Caki2 (cell line): ENCODE measurements at regions not wholly inside any gene's neighbourhood (a gene's known extent, or its start where the extent isn't known, plus 50 kb on each side); places are given as distances from the start of the nearest gene placed in this dataset.
"Not testable (repeated sequence)": the region's sequence is repeated elsewhere in the genome, so short reads cannot be mapped to it uniquely, and the experiment has no call there.

ENCODE experiments used
- DNase-seq: peaks from one replicate; pipeline ENCODE4 v3.0.0-alpha.2; 2015; ENCODE audit warnings: low read depth
- in situ Hi-C: cut with HindIII; loops from 2 replicates; pipeline ENCODE4 v1.10.0; 2016; ENCODE audit warnings: low sequenced_read_pairs, low pct_unique_long_range_greater_than_20kb, mixed read lengths

GRCh38 chr4:64883087-64883807, 474.0 kb upstream of the TECRL start:
- no peak for DNase-seq
- in situ Hi-C loops, result no loop called here

DNA sequence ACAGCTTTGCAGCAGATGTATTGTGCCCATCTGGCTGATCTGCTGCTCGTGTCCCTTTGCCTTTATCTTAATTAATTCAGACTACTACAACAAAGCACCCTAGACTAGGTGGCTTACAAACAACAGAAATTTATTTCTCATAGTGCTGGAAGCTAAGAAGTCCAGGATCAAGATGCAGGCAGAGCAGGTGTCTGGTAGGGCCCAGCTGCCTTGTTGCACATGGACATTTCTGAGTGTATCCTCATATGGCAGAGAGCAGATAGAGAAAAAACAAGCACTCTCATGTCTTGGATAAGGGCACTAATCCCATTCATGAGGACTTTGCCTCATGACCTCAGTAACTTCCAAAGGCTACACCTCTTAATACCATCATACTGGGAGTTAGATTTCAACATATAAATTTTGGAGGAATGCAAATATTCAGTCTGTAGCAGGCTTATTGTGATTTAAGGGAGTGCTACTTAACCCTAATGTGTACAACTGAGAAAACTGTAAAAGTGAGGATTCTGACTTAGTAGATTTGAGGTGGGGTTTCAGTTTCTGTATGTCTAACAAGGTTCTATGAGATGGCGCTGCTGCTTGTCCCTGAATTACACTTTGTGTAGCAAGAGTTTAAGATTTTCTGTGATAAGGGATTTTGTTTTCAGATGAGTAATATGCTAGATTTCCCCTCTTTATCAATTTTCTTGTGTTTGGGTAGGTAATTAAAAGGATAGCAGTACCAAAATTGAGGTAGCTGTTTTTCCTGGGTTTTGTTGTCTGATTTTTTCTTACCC, 473.2 kb upstream of the TECRL start:
- in situ Hi-C loops, result no loop called here

GRCh38 chr4:64880557-64880956, 471.3 kb upstream of the TECRL start:
- in situ Hi-C loops, result no loop called here
- DNase-seq, result no peak

More for the DNA sequence above, 473.2 kb upstream of the TECRL start:
- DNase-seq, result no peak

- in situ Hi-C loops, result no loop called here
- no peak for DNase-seq
These were observed 466.8 kb upstream of the TECRL start for GRCh38 chr4:64876021-64876420.

- in situ Hi-C loops, result no loop called here
- no peak for DNase-seq
These were observed 461.3 kb upstream of the TECRL start for GRCh38 chr4:64870558-64870957.

- no peak for DNase-seq
These were observed 448.6 kb upstream of the TECRL start for GRCh38 chr4:64857815-64858214.

GRCh38 chr4:64857198-64857597, 447.9 kb upstream of the TECRL start:
- DNase-seq, result no peak
- in situ Hi-C loops, result no loop called here

More at GRCh38 chr4:64857815-64858214, 448.6 kb upstream of the TECRL start:
- in situ Hi-C loops, result no loop called here

DNA sequence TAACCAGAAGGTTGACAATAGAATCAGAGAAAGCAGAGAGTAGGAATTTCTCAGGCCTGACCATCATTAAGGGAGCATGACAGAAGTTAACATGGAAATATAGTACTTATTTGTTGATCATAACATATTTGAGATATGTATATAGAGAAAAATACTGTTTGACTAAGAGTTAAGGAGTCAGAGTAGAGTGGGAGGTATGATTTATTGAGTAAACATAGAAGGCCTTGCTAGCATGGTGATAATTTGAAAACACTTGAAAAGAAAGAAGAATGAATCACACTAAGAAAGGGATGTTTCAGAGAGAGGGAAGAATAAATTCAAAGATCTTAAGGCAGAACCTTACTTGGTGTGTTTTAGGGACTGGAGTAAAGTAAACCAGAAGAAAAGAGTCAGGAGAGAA, 437.2 kb upstream of the TECRL start:
- no peak for DNase-seq
- in situ Hi-C loops, result no loop called here

- no peak for DNase-seq
- in situ Hi-C loops, result no loop called here
These were observed 420.5 kb upstream of the TECRL start for GRCh38 chr4:64829749-64830148.

- no peak for DNase-seq
- in situ Hi-C loops, result no loop called here
These were observed 415.3 kb upstream of the TECRL start for GRCh38 chr4:64824591-64824990.

- in situ Hi-C loops, result no loop called here
- no peak for DNase-seq
These were observed 413.2 kb upstream of the TECRL start for GRCh38 chr4:64822405-64822804.

DNA sequence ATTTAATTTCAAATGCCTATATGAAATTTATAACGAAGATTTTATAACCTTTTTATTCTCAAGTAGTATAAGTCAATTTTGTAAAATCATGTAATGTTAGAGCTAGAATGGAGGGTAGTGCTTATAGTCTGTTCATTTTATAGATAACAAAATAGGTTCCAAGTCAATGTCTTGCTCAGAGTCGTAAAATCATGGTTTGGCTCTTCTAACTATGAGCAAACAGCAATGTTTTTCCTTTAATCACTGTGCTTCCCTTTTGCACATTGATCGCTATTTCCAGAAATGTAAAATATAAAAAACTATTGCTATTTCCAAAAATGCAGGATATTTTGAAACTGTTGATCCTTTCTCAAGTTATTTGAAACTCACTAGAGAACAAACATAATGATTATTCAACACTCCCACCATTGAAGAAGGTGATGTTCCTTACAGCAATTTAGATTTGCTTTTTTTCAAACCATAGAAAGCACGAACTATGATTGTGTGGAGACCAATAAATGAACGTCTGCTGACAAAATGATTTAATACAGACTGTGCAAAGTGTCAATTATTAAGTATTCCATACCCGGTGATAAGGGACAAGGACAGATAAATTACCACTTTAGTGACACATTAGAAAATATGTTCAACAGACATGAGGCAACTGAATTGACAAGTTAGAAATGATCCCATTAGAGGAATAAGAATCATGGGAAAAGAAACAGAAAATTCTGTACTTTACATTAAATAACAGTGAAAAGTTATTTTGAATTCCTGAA, 412.1 kb upstream of the TECRL start:
- no peak for DNase-seq
- in situ Hi-C loops, result no loop called here

DNA sequence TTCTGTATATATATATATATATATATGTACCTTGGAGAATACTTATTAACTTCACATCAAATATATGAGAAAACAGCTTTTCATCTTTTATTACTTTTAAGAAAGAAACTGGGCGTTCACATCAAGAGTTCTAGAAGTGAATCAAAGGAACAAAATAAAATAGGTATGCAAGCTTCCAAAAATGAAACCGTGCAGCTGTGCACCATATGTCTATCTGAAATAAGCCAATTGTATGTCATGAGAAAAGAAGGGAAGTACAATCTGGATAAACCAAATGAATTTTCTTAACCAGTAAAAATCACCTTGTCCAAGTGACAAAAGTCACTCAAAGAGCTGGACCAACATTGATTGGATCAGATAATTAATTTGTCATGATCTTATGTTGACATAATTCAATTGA, 405.4 kb upstream of the TECRL start:
- no peak for DNase-seq
- in situ Hi-C loops, result no loop called here

GRCh38 chr4:64807821-64808220, 398.6 kb upstream of the TECRL start:
- in situ Hi-C loops, result no loop called here
- DNase-seq, result no peak

DNA sequence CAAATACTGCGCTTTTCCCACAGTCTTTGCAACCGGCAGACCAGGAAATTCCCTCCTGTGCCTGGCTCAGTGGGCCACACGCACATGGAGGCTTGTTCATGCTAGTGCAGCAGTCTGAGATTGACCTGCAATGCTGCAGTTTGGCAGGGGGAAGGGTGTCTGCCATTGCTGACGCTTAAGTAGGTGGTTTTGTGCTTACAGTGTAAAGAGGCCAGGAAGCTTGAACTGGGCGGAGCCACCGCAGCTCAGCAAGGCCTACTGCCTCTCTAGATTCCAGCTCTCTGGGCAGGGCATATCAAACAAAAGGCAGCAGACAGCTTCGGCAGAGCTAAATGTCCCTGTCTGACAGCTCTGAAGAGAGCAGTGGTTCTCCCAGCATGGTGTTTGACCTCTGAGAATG, 390.5 kb upstream of the TECRL start:
- in situ Hi-C loops, result no loop called here
- no peak for DNase-seq

DNA sequence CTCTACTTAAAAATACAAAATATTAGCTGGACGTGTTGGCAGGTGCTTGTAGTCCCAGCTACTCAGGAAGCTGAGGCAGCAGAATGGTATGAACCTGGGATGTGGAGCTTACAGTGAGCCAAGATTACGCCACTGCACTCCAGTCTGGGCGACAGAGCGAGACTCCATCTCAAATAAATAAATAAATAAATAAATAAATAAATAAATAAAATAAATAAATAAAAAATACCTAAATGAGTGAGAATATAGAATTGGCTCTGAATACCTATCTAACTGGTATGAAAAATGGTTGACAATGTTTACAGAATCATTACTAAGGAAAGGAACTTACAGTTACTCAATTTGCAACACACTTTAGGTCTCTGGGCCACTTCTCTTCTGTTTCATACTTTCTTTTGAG, 389.6 kb upstream of the TECRL start:
- in situ Hi-C loops, DNase-seq: not testable (repeated sequence)

GRCh38 chr4:64796581-64796980, 387.3 kb upstream of the TECRL start:
- in situ Hi-C loops, result no loop called here
- no peak for DNase-seq

- in situ Hi-C loops, result no loop called here
- DNase-seq, result peak; percentile 25
These were observed 374.9 kb upstream of the TECRL start for GRCh38 chr4:64784125-64784524.

GRCh38 chr4:64781737-64782326, 372.6 kb upstream of the TECRL start:
- in situ Hi-C loops, result no loop called here
- peak; percentile 11 for DNase-seq
